ENCODE measurements at regions not wholly inside any gene's neighbourhood (a gene's known extent, or its start where the extent isn't known, plus 50 kb on each side); places are given as distances from the start of the nearest gene placed in this dataset.
A peak's percentile ranks its signal among the peaks of the same experiment; 100 is the strongest.

DNA sequence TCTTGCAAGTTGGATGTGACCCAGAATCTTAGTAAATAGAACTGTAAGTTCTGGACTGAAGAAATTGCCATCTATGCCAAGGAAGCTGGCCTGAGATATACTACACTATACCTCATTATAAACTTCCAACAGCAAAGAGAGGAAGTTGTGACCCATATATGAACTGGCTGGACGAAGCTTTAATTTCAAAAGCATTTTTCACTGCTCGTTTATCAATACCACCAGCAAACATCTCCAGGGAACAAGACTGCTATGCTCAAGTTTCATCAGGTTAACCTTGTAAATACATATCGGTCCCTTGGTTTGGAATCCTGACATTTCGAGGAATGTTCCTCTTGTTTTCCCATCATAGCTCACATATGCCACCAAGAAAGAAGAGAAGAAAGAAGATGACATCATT lies 334.5 kb upstream of the IGFBP7 start:
- no peak for DNase-seq (ENCODE audit: low read depth in 2 of 2)
- TF ChIP-seq, protein P1, sequence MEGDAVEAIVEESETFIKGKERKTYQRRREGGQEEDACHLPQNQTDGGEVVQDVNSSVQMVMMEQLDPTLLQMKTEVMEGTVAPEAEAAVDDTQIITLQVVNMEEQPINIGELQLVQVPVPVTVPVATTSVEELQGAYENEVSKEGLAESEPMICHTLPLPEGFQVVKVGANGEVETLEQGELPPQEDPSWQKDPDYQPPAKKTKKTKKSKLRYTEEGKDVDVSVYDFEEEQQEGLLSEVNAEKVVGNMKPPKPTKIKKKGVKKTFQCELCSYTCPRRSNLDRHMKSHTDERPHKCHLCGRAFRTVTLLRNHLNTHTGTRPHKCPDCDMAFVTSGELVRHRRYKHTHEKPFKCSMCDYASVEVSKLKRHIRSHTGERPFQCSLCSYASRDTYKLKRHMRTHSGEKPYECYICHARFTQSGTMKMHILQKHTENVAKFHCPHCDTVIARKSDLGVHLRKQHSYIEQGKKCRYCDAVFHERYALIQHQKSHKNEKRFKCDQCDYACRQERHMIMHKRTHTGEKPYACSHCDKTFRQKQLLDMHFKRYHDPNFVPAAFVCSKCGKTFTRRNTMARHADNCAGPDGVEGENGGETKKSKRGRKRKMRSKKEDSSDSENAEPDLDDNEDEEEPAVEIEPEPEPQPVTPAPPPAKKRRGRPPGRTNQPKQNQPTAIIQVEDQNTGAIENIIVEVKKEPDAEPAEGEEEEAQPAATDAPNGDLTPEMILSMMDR (IDR thresholded peaks at IDR 0.05; ENCODE audit: low read depth, low read length) = no peak
- no peak overlapping the region for H3K4me3 ChIP-seq (replicated peaks in 1 of 2; ENCODE audit: low read depth in 2 of 2, low read length in 2 of 2)

DNA sequence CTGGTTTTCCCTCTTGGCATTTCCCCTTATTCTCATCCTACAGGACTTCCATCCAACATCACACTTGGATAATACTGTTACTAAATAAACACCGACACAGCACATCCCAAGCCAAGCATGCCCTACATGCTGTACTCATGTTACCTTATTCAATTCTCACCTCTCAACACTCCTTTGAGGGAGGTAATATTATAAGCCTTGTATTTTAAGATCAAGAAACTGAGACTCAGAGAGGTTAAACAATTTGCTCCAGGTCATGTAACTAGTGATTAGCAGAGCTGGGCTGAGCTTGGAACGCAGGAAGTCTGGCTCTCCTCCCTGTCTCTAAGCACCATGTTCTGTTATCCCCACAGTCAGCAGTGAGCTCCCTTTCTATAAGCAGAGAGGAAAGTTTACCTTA lies 333.6 kb upstream of the IGFBP7 start:
- no peak for DNase-seq (ENCODE audit: low read depth in 2 of 2)
- TF ChIP-seq, protein P1 (IDR thresholded peaks at IDR 0.05; ENCODE audit: low read depth, low read length) = no peak
- no peak overlapping the region for H3K4me3 ChIP-seq (replicated peaks in 1 of 2; ENCODE audit: low read depth in 2 of 2, low read length in 2 of 2)

DNA sequence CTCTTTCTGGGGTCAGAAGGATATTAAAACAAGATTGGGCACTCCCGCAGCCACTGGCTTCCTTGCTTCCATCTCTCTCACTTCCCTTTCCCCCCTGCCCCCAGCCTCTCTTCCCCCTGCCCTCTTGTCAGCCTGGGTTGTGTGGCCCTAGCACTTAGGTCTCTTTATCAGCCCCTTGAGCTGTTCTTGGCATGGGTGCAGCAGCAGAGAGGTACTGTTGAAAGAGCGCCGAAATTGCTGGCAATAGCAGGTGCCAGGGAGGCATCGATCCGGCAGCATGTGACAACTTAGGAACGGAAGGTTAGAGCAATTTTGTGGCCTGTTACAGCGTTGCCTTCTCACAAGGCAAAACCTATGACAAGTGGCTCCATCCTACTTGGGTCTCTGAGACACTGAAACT lies 333.1 kb upstream of the IGFBP7 start:
- H3K4me3 ChIP-seq (replicated peaks in 1 of 2; ENCODE audit: low read depth in 2 of 2, low read length in 2 of 2) = no peak overlapping the region
- TF ChIP-seq, protein P1 (IDR thresholded peaks at IDR 0.05; ENCODE audit: low read depth, low read length) = no peak
- DNase-seq (ENCODE audit: low read depth in 2 of 2) = no peak

DNA sequence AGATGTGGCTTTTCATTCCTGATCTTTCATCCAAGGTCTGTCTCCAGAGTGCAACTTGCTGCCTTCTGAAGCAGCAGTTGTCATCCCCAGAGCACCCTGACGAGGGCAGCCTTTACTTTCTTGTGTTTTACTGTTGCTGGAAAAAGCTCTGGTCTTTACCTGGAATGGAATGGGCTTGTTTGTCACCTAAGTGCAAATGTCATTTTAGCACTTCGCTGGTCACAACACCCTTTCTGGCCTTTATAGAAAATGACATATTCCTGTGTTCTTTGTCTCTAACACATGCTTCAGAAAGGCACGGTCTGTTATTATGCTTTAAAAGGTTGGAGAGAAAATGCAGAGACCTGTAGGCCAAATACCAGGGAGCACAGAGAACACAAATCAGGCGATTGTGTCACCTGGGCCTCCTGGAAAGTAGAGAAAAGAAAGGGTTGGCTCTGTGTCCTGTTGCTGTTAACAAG lies 332.7 kb upstream of the IGFBP7 start:
- TF ChIP-seq, protein P1 (IDR thresholded peaks at IDR 0.05; ENCODE audit: low read depth, low read length) = peak; percentile 65
- DNase-seq (ENCODE audit: low read depth in 2 of 2) = peak; percentile 44 to 48
- no peak overlapping the region for H3K4me3 ChIP-seq (replicated peaks in 1 of 2; ENCODE audit: low read depth in 2 of 2, low read length in 2 of 2)

DNA sequence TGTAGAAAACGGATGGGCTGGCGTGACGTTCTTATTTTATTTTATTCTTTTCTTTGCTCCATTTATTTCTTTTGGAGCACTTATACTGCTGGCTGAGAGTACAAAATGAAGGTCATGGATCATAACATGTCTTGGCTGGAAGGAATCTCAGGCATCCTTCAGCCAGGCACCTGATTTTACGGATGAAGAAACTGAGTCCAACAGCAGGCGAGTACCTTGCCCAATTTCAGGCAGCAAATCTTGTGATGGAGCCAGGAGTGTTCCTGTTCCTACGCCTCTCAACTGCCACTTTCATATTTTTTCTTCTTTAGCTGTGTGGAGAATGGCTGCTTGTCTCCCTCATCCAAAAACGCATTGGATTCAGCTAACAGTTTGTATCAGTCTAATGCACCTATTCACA lies 332.1 kb upstream of the IGFBP7 start:
- no peak for DNase-seq (ENCODE audit: low read depth in 2 of 2)
- TF ChIP-seq, protein P1 (IDR thresholded peaks at IDR 0.05; ENCODE audit: low read depth, low read length) = no peak
- no peak overlapping the region for H3K4me3 ChIP-seq (replicated peaks in 1 of 2; ENCODE audit: low read depth in 2 of 2, low read length in 2 of 2)

DNA sequence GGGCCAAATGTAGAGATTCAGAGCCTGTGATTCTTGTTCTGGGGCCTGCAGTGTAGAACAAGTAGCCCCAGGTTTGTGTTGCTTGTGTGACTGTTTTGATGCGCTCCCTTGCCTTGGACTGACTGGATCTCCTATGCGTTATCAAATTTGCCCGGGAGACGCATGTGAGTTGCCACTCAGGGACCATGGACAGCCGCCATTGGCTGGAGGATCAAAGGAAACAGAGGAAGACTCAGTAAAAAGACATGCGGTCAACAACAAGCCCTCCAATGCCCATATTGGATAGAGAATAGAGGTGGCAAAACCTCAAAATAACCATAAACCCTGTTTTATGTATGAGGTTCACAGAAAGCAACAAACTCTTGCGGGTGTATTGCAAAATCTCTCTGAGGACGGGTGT lies 327.5 kb upstream of the IGFBP7 start:
- no peak overlapping the region for H3K4me3 ChIP-seq (replicated peaks in 1 of 2; ENCODE audit: low read depth in 2 of 2, low read length in 2 of 2)
- TF ChIP-seq, protein P1 (IDR thresholded peaks at IDR 0.05; ENCODE audit: low read depth, low read length) = no peak
- no peak for DNase-seq (ENCODE audit: low read depth in 2 of 2)

DNA sequence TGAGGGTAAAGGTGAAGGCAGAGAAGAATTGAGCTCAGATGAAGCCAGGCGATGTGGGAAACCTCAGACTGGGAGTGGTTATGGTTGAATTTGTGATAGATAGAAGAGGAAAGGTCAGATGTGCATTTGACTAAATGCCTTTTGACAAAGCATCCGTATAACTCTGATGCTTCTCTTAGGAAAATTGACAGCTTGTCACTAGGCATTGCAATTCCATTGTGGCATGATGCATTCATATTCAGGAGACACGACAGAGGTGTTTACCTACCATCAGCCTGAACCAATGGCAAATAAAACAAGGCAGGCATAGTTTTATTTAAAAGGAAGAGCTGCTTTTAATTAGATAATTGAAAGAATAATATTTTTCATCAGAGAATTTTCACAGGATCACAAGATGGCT lies 325.1 kb upstream of the IGFBP7 start:
- DNase-seq (ENCODE audit: low read depth in 2 of 2) = no peak

More for the DNA sequence above, 325.1 kb upstream of the IGFBP7 start:
- TF ChIP-seq, protein P1 (IDR thresholded peaks at IDR 0.05; ENCODE audit: low read depth, low read length) = no peak
- no peak overlapping the region for H3K4me3 ChIP-seq (replicated peaks in 1 of 2; ENCODE audit: low read depth in 2 of 2, low read length in 2 of 2)

All from cardiac fibroblast (primary cell).